ENCODE measurements at regions not wholly inside any gene's neighbourhood (a gene's known extent, or its start where the extent isn't known, plus 50 kb on each side); places are given as distances from the start of the nearest gene placed in this dataset.

GRCh38 chr3:17928502-17929145 lies 186.2 kb upstream of the TBC1D5 start:
- no peaks in the 10 kb centered on the region for H3K9me1 ChIP-seq (ENCODE audit: control insufficient read depth, extremely low read depth, insufficient read depth, low read length)
- no peaks in the 10 kb centered on the region for H3K79me2 ChIP-seq (ENCODE audit: control insufficient read depth, insufficient read depth, low read length)
- no peak for TF ChIP-seq EZH2 (IDR thresholded peaks at IDR 0.05; ENCODE audit: low read length)
- TF ChIP-seq CTCF (optimal IDR thresholded peaks at IDR 0.05 in 1 of 3, IDR thresholded peaks at IDR 0.05 in 1 of 3, conservative IDR thresholded peaks at IDR 0.05 in 1 of 3; ENCODE audit: extremely low read depth in 1 of 3, insufficient read depth in 2 of 3, low read length in 3 of 3), result no peak
- H3K27me3 ChIP-seq (ENCODE audit: control insufficient read depth, extremely low read depth, insufficient read depth, low read length), result no peaks in the 10 kb centered on the region
- dilution Hi-C loops (cut with MboI; ENCODE audit: extremely low pct_ligation_motif_present, low sequenced_read_pairs), result no loop called here
- no peak overlapping the region for H3K9ac ChIP-seq (ENCODE audit: control insufficient read depth, extremely low read depth, insufficient read depth, low read length)
- no peak overlapping the region for H3K27ac ChIP-seq (ENCODE audit: control insufficient read depth, insufficient read depth, low read length)
- no peak for FAIRE-seq
- H2AFZ ChIP-seq (ENCODE audit: control insufficient read depth, low read length), result no peak overlapping the region
- no peak overlapping the region for H3K4me3 ChIP-seq (ENCODE audit: control insufficient read depth in 2 of 3, extremely low read depth in 1 of 3, insufficient read depth in 2 of 3, low read depth in 1 of 3, low read length in 3 of 3)
- no peaks in the 10 kb centered on the region for H4K20me1 ChIP-seq (ENCODE audit: control insufficient read depth, extremely low read depth, insufficient read depth, low read length)
- H3K9me3 ChIP-seq (ENCODE audit: control insufficient read depth, low read depth, low read length), result no peaks in the 10 kb centered on the region
- no peak for DNase-seq (ENCODE audit: low read depth, low spot score)
- H3K36me3 ChIP-seq (ENCODE audit: control insufficient read depth in 2 of 2, extremely low read depth in 1 of 2, insufficient read depth in 2 of 2, low read length in 2 of 2), result no peaks in the 10 kb centered on the region
- no peaks in the 10 kb centered on the region for H3K4me1 ChIP-seq (ENCODE audit: control insufficient read depth, extremely low read depth, insufficient read depth, low read length)
- H3K4me2 ChIP-seq (ENCODE audit: control insufficient read depth, extremely low read depth, insufficient read depth, low read depth, low read length), result no peak overlapping the region

- H3K4me2 ChIP-seq (ENCODE audit: control insufficient read depth, extremely low read depth, insufficient read depth, low read depth, low read length), result no peak overlapping the region
- no peak overlapping the region for H3K9ac ChIP-seq (ENCODE audit: control insufficient read depth, extremely low read depth, insufficient read depth, low read length)
- no peak overlapping the region for H3K4me3 ChIP-seq (ENCODE audit: control insufficient read depth in 2 of 3, extremely low read depth in 1 of 3, insufficient read depth in 2 of 3, low read depth in 1 of 3, low read length in 3 of 3)
- dilution Hi-C loops (cut with MboI; ENCODE audit: extremely low pct_ligation_motif_present, low sequenced_read_pairs), result no loop called here
- no peak overlapping the region for H3K27ac ChIP-seq (ENCODE audit: control insufficient read depth, insufficient read depth, low read length)
- no peaks in the 10 kb centered on the region for H3K36me3 ChIP-seq (ENCODE audit: control insufficient read depth in 2 of 2, extremely low read depth in 1 of 2, insufficient read depth in 2 of 2, low read length in 2 of 2)
- no peaks in the 10 kb centered on the region for H4K20me1 ChIP-seq (ENCODE audit: control insufficient read depth, extremely low read depth, insufficient read depth, low read length)
- no peak for TF ChIP-seq CTCF (optimal IDR thresholded peaks at IDR 0.05 in 1 of 3, IDR thresholded peaks at IDR 0.05 in 1 of 3, conservative IDR thresholded peaks at IDR 0.05 in 1 of 3; ENCODE audit: extremely low read depth in 1 of 3, insufficient read depth in 2 of 3, low read length in 3 of 3)
- no peak for TF ChIP-seq EZH2 (IDR thresholded peaks at IDR 0.05; ENCODE audit: low read length)
- H3K27me3 ChIP-seq (ENCODE audit: control insufficient read depth, extremely low read depth, insufficient read depth, low read length), result no peaks in the 10 kb centered on the region
- no peaks in the 10 kb centered on the region for H3K9me1 ChIP-seq (ENCODE audit: control insufficient read depth, extremely low read depth, insufficient read depth, low read length)
- FAIRE-seq (no peak), DNase-seq (ENCODE audit: low read depth, low spot score) (no peak)
- H3K79me2 ChIP-seq (ENCODE audit: control insufficient read depth, insufficient read depth, low read length), result no peaks in the 10 kb centered on the region
- H3K9me3 ChIP-seq (ENCODE audit: control insufficient read depth, low read depth, low read length), result no peaks in the 10 kb centered on the region
- no peaks in the 10 kb centered on the region for H3K4me1 ChIP-seq (ENCODE audit: control insufficient read depth, extremely low read depth, insufficient read depth, low read length)
- H2AFZ ChIP-seq (ENCODE audit: control insufficient read depth, low read length), result no peak overlapping the region
Measured at GRCh38 chr3:17927036-17927435, 184.6 kb upstream of the TBC1D5 start.
